ENCODE measurements at regions not wholly inside any gene's neighbourhood (a gene's known extent, or its start where the extent isn't known, plus 50 kb on each side); places are given as distances from the start of the nearest gene placed in this dataset.
A peak's percentile ranks its signal among the peaks of the same experiment; 100 is the strongest.

GRCh38 chr11:11045156-11045930 is 187.5 kb upstream of the ZBED5 start:
- H3K27me3 ChIP-seq: no peaks in the 10 kb centered on the region
- peak; percentile 82 for DNase-seq (ENCODE audit: extremely low spot score)
- H3K4me3 ChIP-seq: no peak overlapping the region
- H3K36me3 ChIP-seq: no peaks in the 10 kb centered on the region
- H3K4me1 ChIP-seq: peaks cover 0 to 18% (median 15%) of the 10 kb centered on the region in 4 donors
- WGBS: 77% methylated on average over 6 of the region's 6 CpGs
- H3K9me3 ChIP-seq: no peaks in the 10 kb centered on the region
- no peak for TF ChIP-seq POLR2A (IDR thresholded peaks at IDR 0.05; ENCODE audit: low read depth)
- TF ChIP-seq EP300 (IDR thresholded peaks at IDR 0.05): no peak
- no peak for TF ChIP-seq POLR2AphosphoS5 (IDR thresholded peaks at IDR 0.05)
- TF ChIP-seq, protein P1, sequence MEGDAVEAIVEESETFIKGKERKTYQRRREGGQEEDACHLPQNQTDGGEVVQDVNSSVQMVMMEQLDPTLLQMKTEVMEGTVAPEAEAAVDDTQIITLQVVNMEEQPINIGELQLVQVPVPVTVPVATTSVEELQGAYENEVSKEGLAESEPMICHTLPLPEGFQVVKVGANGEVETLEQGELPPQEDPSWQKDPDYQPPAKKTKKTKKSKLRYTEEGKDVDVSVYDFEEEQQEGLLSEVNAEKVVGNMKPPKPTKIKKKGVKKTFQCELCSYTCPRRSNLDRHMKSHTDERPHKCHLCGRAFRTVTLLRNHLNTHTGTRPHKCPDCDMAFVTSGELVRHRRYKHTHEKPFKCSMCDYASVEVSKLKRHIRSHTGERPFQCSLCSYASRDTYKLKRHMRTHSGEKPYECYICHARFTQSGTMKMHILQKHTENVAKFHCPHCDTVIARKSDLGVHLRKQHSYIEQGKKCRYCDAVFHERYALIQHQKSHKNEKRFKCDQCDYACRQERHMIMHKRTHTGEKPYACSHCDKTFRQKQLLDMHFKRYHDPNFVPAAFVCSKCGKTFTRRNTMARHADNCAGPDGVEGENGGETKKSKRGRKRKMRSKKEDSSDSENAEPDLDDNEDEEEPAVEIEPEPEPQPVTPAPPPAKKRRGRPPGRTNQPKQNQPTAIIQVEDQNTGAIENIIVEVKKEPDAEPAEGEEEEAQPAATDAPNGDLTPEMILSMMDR (IDR thresholded peaks at IDR 0.05): no peak
- intact Hi-C loops (cut with DNase I): no loop called here
- H3K27ac ChIP-seq (replicated peaks in 1 of 4): no peak overlapping the region

DNA sequence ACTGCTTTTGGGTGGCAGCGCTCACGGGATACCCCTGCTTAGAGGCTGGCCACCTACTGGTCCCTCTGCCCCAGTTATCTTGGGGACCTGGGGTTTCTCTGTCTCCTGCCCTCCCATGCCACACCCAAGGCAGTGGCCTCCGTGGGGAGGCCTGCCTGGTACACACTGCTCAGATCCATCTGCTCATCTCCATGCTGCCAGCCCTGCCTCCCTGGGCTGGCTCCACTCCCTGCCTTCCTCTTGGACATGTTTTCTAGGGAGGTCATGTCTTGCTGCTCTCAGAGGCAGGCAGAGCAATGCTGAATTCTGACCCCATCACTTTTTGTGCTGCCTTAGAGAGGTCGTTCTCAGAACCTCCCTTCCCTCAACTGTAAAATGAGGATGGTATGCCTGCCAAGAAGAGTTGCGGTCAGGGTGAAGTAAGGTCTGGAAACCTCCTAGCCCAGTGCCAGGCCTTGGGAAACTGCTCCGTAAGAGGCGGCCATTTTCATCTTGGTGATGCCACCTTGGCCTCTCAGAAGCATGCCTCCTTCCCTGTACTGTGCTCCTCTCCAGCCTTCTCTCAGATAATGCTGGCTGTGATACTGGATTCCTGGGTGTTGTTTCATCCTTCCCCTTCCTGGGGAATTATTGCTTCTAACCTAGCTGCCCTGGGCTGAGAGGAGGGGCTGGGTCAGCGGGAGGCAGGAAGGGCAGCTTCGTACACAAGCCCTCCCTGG is 186.4 kb upstream of the ZBED5 start:
- intact Hi-C loops (cut with DNase I): no loop called here
- Histone ChIP-seq H3K36me3 (no peaks in the 10 kb centered on the region), H3K4me1 (peaks cover 0 to 25% (median 22%) of the 10 kb centered on the region in 4 donors), H3K4me3 (no peak overlapping the region), H3K9me3 (no peaks in the 10 kb centered on the region), H3K27ac (replicated peaks in 1 of 4) (no peak overlapping the region), H3K27me3 (no peaks in the 10 kb centered on the region)
- TF ChIP-seq EP300 (IDR thresholded peaks at IDR 0.05): no peak
- TF ChIP-seq POLR2A (IDR thresholded peaks at IDR 0.05; ENCODE audit: low read depth): no peak
- TF ChIP-seq POLR2AphosphoS5 (IDR thresholded peaks at IDR 0.05): no peak
- TF ChIP-seq, protein P1 (IDR thresholded peaks at IDR 0.05): no peak
- 79% methylated on average over 9 of the region's 9 CpGs for WGBS
- no peak for DNase-seq (ENCODE audit: extremely low spot score)

DNA sequence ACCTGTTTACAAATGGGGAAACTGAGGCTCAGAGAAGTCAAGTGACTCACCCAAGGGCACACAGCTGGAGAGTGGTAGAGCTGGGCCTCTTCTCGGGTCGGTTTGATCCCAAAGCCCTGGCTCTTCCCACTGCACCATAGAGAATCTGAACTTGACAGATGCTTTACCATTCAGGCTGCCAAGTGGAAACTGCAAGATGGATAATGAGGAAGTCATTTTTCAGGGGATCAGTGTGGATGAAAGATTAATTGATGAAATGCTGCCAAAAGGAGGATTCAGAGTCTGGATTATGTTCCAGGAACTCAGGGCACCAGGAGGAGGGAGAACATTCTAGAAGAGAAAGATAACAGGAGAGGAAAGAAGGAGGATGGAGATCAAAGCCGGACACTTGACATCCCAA is 185.9 kb upstream of the ZBED5 start:
- TF ChIP-seq, protein P1 (IDR thresholded peaks at IDR 0.05): no peak
- TF ChIP-seq POLR2AphosphoS5 (IDR thresholded peaks at IDR 0.05): no peak
- TF ChIP-seq POLR2A (IDR thresholded peaks at IDR 0.05; ENCODE audit: low read depth): no peak
- no peak for TF ChIP-seq EP300 (IDR thresholded peaks at IDR 0.05)
- 73% methylated on average over 3 of the region's 3 CpGs for WGBS
- Histone ChIP-seq H3K4me3 (no peak overlapping the region), H3K27me3 (no peaks in the 10 kb centered on the region), H3K36me3 (no peaks in the 10 kb centered on the region), H3K27ac (replicated peaks in 1 of 4) (no peak overlapping the region), H3K9me3 (no peaks in the 10 kb centered on the region), H3K4me1 (peaks cover 2 to 31% (median 28%) of the 10 kb centered on the region in 4 donors)
- peak; percentile 78 for DNase-seq (ENCODE audit: extremely low spot score)
- intact Hi-C loops (cut with DNase I): no loop called here

- no peak overlapping the region for H3K4me3 ChIP-seq
- no peaks in the 10 kb centered on the region for H3K27me3 ChIP-seq
- peak; percentile 91 for DNase-seq (ENCODE audit: extremely low spot score)
- 73% methylated on average over 5 of the region's 5 CpGs for WGBS
- intact Hi-C loops (cut with DNase I): loop anchor here (5.0 to 10.0 kb wide), 4 partner anchors 43 to 585 kb away; partner anchors contain the start of gene GALNT18
- H3K36me3 ChIP-seq: no peaks in the 10 kb centered on the region
- H3K4me1 ChIP-seq: peaks cover 9 to 48% (median 43%) of the 10 kb centered on the region in 4 donors
- TF ChIP-seq POLR2A (IDR thresholded peaks at IDR 0.05; ENCODE audit: low read depth): no peak
- TF ChIP-seq, protein P1 (IDR thresholded peaks at IDR 0.05): no peak
- TF ChIP-seq POLR2AphosphoS5 (IDR thresholded peaks at IDR 0.05): no peak
- TF ChIP-seq EP300 (IDR thresholded peaks at IDR 0.05): no peak
- H3K27ac ChIP-seq (replicated peaks in 1 of 4): peak overlapping the region; percentile 69 to 80 (median 78)
- no peaks in the 10 kb centered on the region for H3K9me3 ChIP-seq
Observed at GRCh38 chr11:11039208-11039965, 181.5 kb upstream of the ZBED5 start.

Data from esophagus muscularis mucosa (tissue), 4 donors.